ENCODE measurements at regions not wholly inside any gene's neighbourhood (a gene's known extent, or its start where the extent isn't known, plus 50 kb on each side); places are given as distances from the start of the nearest gene placed in this dataset.

GRCh38 chr4:71217688-71218087 lies 121.1 kb upstream of the SLC4A4 start:
- TF ChIP-seq CTCF (IDR thresholded peaks at IDR 0.05) (no peak), POLR2A (IDR thresholded peaks at IDR 0.05) (no peak)
